H1 (cell line): ENCODE measurements at regions not wholly inside any gene's neighbourhood (a gene's known extent, or its start where the extent isn't known, plus 50 kb on each side); places are given as distances from the start of the nearest gene placed in this dataset.

ENCODE experiments used
- CBX5 ChIP-seq: fragments of 300-800, 300-1000 bp; sonication (generic); IDR thresholded peaks from 2 replicates; pipeline ENCODE4 v1.7.1; 2016; ENCODE audit warnings: antibody characterized with exemption, low read length, low read depth
- NANOG ChIP-seq: IDR thresholded peaks from 2 replicates; pipeline ENCODE4 v1.6.1; 2011; ENCODE audit warnings: low read length, low read depth, mild to moderate bottlenecking, inconsistent platforms; ENCODE audit not compliant: insufficient read depth, poor library complexity, severe bottlenecking
- RAD21 ChIP-seq, 2 experiments: IDR thresholded peaks in 1 of 2; conservative IDR thresholded peaks in 1 of 2; 2 replicates each; pipeline ENCODE4 v1.6.1; 2011; ENCODE audit warnings: low read depth in 2 of 2, low read length in 2 of 2, improper control_type of control experiment in 1 of 2, inconsistent platforms in 1 of 2, mild to moderate bottlenecking in 1 of 2, moderate library complexity in 1 of 2
- SAP30 ChIP-seq: fragments of 300-600 bp; sonication (generic); IDR thresholded peaks from 2 replicates; pipeline ENCODE4 v1.7.1; 2012; ENCODE audit warnings: low read length, moderate library complexity, mild to moderate bottlenecking, inconsistent platforms; ENCODE audit not compliant: insufficient read depth, insufficient replicate concordance
- TAF7 ChIP-seq: optimal IDR thresholded peaks from 2 replicates; pipeline ENCODE3; 2011; ENCODE audit warnings: low read depth, mild to moderate bottlenecking, inconsistent platforms, low read length, moderate library complexity, borderline replicate concordance
- TF ChIP-seq, protein P1 (sequence below): fragments of 300-600 bp; sonication (generic); IDR thresholded peaks from 2 replicates; pipeline ENCODE4 v1.7.1; 2012; ENCODE audit warnings: low read length, moderate library complexity, mild to moderate bottlenecking, inconsistent platforms; ENCODE audit not compliant: insufficient replicate concordance

- TF ChIP-seq, protein P1, sequence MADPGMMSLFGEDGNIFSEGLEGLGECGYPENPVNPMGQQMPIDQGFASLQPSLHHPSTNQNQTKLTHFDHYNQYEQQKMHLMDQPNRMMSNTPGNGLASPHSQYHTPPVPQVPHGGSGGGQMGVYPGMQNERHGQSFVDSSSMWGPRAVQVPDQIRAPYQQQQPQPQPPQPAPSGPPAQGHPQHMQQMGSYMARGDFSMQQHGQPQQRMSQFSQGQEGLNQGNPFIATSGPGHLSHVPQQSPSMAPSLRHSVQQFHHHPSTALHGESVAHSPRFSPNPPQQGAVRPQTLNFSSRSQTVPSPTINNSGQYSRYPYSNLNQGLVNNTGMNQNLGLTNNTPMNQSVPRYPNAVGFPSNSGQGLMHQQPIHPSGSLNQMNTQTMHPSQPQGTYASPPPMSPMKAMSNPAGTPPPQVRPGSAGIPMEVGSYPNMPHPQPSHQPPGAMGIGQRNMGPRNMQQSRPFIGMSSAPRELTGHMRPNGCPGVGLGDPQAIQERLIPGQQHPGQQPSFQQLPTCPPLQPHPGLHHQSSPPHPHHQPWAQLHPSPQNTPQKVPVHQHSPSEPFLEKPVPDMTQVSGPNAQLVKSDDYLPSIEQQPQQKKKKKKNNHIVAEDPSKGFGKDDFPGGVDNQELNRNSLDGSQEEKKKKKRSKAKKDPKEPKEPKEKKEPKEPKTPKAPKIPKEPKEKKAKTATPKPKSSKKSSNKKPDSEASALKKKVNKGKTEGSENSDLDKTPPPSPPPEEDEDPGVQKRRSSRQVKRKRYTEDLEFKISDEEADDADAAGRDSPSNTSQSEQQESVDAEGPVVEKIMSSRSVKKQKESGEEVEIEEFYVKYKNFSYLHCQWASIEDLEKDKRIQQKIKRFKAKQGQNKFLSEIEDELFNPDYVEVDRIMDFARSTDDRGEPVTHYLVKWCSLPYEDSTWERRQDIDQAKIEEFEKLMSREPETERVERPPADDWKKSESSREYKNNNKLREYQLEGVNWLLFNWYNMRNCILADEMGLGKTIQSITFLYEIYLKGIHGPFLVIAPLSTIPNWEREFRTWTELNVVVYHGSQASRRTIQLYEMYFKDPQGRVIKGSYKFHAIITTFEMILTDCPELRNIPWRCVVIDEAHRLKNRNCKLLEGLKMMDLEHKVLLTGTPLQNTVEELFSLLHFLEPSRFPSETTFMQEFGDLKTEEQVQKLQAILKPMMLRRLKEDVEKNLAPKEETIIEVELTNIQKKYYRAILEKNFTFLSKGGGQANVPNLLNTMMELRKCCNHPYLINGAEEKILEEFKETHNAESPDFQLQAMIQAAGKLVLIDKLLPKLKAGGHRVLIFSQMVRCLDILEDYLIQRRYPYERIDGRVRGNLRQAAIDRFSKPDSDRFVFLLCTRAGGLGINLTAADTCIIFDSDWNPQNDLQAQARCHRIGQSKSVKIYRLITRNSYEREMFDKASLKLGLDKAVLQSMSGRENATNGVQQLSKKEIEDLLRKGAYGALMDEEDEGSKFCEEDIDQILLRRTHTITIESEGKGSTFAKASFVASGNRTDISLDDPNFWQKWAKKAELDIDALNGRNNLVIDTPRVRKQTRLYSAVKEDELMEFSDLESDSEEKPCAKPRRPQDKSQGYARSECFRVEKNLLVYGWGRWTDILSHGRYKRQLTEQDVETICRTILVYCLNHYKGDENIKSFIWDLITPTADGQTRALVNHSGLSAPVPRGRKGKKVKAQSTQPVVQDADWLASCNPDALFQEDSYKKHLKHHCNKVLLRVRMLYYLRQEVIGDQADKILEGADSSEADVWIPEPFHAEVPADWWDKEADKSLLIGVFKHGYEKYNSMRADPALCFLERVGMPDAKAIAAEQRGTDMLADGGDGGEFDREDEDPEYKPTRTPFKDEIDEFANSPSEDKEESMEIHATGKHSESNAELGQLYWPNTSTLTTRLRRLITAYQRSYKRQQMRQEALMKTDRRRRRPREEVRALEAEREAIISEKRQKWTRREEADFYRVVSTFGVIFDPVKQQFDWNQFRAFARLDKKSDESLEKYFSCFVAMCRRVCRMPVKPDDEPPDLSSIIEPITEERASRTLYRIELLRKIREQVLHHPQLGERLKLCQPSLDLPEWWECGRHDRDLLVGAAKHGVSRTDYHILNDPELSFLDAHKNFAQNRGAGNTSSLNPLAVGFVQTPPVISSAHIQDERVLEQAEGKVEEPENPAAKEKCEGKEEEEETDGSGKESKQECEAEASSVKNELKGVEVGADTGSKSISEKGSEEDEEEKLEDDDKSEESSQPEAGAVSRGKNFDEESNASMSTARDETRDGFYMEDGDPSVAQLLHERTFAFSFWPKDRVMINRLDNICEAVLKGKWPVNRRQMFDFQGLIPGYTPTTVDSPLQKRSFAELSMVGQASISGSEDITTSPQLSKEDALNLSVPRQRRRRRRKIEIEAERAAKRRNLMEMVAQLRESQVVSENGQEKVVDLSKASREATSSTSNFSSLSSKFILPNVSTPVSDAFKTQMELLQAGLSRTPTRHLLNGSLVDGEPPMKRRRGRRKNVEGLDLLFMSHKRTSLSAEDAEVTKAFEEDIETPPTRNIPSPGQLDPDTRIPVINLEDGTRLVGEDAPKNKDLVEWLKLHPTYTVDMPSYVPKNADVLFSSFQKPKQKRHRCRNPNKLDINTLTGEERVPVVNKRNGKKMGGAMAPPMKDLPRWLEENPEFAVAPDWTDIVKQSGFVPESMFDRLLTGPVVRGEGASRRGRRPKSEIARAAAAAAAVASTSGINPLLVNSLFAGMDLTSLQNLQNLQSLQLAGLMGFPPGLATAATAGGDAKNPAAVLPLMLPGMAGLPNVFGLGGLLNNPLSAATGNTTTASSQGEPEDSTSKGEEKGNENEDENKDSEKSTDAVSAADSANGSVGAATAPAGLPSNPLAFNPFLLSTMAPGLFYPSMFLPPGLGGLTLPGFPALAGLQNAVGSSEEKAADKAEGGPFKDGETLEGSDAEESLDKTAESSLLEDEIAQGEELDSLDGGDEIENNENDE: no peak
- TF ChIP-seq SAP30 (no peak), CBX5 (no peak), RAD21 (IDR thresholded peaks at IDR 0.05 in 1 of 2, conservative IDR thresholded peaks at IDR 0.05 in 1 of 2; ENCODE audit: low read depth in 2 of 2, low read length in 2 of 2) (no peak), NANOG (no peak), TAF7 (no peak)
- TF ChIP-seq, all 59 proteins: peak for 0
Measured at GRCh38 chr18:1994471-1994870, 576.8 kb downstream of the METTL4 start (continued).
